HG02973 (cell line): ENCODE measurements at regions not wholly inside any gene's neighbourhood (a gene's known extent, or its start where the extent isn't known, plus 50 kb on each side); places are given as distances from the start of the nearest gene placed in this dataset.
"Not testable (repeated sequence)": the region's sequence is repeated elsewhere in the genome, so short reads cannot be mapped to it uniquely, and the experiment has no call there.

Source experiments
- ATAC-seq: cut with Tn5 transposase; IDR thresholded peaks from one replicate; pipeline ENCODE4 v1.9.1; 2021; ENCODE audit warnings: moderate library complexity; ENCODE audit not compliant: unreplicated experiment

GRCh38 chr1:70745199-70745598, 302.4 kb downstream of the PTGER3 start:
- no peak for ATAC-seq

GRCh38 chr1:70746062-70746461, 301.6 kb downstream of the PTGER3 start:
- not testable (repeated sequence) for ATAC-seq

- ATAC-seq, result not testable (repeated sequence)
Measured at GRCh38 chr1:70747123-70747522, 300.5 kb downstream of the PTGER3 start.

GRCh38 chr1:70751676-70752287, 295.8 kb downstream of the PTGER3 start:
- ATAC-seq, result not testable (repeated sequence)

- ATAC-seq, result no peak
Measured at GRCh38 chr1:70754701-70755100, 292.9 kb downstream of the PTGER3 start.

GRCh38 chr1:70760154-70760553, 287.5 kb downstream of the PTGER3 start:
- no peak for ATAC-seq

- no peak for ATAC-seq
Measured at GRCh38 chr1:70762386-70762785, 285.2 kb downstream of the PTGER3 start.

- ATAC-seq, result no peak
Measured at GRCh38 chr1:70764747-70765146, 282.9 kb downstream of the PTGER3 start.

- ATAC-seq, result no peak
Measured at GRCh38 chr1:70767377-70767776, 280.2 kb downstream of the PTGER3 start.

- ATAC-seq, result no peak
Measured at GRCh38 chr1:70768216-70768615, 279.4 kb downstream of the PTGER3 start.

- no peak for ATAC-seq
Measured at GRCh38 chr1:70778056-70778762, 269.4 kb downstream of the PTGER3 start.

- no peak for ATAC-seq
Measured at GRCh38 chr1:70778934-70779333, 268.7 kb downstream of the PTGER3 start.

GRCh38 chr1:70779571-70779970, 268.0 kb downstream of the PTGER3 start:
- no peak for ATAC-seq

GRCh38 chr1:70785287-70785686, 262.3 kb downstream of the PTGER3 start:
- no peak for ATAC-seq

GRCh38 chr1:70790232-70790923, 257.2 kb downstream of the PTGER3 start:
- no peak for ATAC-seq

- ATAC-seq, result not testable (repeated sequence)
Measured at GRCh38 chr1:70795064-70795463, 252.6 kb downstream of the PTGER3 start.

- ATAC-seq, result not testable (repeated sequence)
Measured at GRCh38 chr1:70796298-70796697, 251.3 kb downstream of the PTGER3 start.

GRCh38 chr1:70802625-70803024, 245.0 kb downstream of the PTGER3 start:
- ATAC-seq, result not testable (repeated sequence)

GRCh38 chr1:70805641-70806040, 242.0 kb downstream of the PTGER3 start:
- no peak for ATAC-seq

- no peak for ATAC-seq
Measured at GRCh38 chr1:70807088-70807664, 240.4 kb downstream of the PTGER3 start.

- no peak for ATAC-seq
Measured at GRCh38 chr1:70809069-70809468, 238.5 kb downstream of the PTGER3 start.

GRCh38 chr1:70811815-70812214, 235.8 kb downstream of the PTGER3 start:
- ATAC-seq, result no peak
